Activated T-helper 1 cell treated with anti-CD3 and anti-CD28 coated beads, Interleukin-2, amount 50 U/mL, for 16 hours (primary cell): ENCODE measurements at regions not wholly inside any gene's neighbourhood (a gene's known extent, or its start where the extent isn't known, plus 50 kb on each side); places are given as distances from the start of the nearest gene placed in this dataset.
"Not testable (repeated sequence)": the region's sequence is repeated elsewhere in the genome, so short reads cannot be mapped to it uniquely, and the experiment has no call there.

ENCODE experiments used
- DNase-seq, 2 donors: peaks; one replicate each; pipeline ENCODE4 v3.0.0-alpha.2; 2020; ENCODE audit warnings: low read depth in 1 of 2, low spot score in 1 of 2

DNA sequence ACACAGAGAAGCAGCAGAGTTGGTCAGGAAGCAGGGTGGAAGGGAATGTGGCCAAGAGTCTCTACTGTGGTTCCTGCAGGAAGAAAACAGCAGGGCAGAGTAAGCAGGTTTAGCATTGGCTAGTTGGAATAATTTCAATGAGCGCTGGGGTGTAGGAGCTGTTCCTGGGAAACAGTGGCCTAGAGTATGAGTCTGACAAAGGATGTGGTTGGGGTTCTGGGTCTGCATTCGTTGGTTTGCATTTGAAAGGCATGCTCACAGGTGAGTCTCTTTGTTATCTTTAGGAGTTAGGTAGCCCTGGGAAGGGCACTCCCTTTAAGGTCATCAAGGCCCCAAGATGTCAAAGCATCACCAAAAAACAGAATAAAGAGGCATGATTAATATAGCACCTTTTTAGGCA lies 911.6 kb upstream of the SLC35B3 start:
- no peak for DNase-seq

- DNase-seq: no peak
Measured at GRCh38 chr6:9335431-9335830, 900.1 kb upstream of the SLC35B3 start.

DNA sequence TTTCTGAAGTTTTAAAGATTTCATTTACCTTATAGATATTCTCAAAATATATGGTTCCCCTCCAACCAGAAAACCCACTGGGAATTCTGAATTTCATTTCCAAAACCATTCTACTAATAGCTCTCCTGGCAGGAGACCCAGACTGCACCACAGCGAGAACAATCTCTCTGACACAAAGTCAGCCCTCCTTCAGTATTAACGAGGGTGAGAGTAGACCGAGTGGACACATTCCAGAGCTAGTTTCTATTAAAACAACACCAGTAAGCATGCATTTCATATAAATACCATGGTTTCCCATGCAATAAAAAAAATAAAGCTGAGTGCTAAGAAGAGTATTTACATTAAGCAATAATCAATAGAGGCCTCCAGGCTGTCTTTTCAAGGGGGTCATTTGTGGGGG lies 899.6 kb upstream of the SLC35B3 start:
- DNase-seq: no peak

DNA sequence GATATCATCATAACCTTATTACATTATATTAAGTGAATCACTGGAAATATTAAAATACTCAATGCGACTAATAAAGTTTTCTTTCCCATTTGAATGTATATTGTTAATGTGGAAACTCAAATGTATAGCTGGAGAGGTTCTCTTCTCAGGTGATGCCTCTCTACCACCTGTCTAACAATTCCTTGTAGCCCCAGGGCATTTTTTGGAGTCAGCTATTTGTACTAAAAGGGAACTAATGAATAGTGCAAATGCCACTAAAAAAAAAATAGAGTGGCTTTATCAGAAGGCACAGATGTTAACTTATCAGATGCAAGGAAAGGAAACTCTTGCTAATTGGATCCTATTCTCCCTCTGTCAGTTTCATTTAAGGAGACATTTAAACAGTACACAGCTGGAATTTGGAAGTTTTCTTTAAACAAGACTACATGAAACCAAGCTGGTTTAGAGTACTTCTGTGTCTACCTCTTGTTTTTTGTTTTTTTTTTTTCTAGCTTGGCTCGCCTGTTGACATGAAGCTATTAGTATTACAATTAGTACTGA lies 897.0 kb upstream of the SLC35B3 start:
- DNase-seq: no peak

DNA sequence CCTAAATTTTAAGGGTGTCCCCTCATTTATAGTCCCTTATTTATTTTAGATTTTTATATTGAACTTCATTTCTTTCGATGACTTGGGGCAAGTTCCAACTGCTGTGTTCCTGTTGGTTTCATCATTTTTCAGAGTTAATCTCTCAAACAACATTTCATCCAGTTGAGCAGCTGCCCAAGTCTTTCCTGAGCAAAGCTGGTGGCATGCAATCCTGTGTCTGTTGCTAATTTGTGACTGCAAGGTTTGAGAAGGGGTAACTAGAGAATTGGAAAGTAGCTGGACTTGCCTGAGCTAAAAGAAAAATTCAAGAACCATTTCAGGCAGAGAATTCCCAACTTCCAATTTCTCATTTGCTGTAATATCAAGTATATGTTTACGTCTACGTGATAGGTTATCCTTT lies 881.5 kb upstream of the SLC35B3 start:
- no peak for DNase-seq

DNA sequence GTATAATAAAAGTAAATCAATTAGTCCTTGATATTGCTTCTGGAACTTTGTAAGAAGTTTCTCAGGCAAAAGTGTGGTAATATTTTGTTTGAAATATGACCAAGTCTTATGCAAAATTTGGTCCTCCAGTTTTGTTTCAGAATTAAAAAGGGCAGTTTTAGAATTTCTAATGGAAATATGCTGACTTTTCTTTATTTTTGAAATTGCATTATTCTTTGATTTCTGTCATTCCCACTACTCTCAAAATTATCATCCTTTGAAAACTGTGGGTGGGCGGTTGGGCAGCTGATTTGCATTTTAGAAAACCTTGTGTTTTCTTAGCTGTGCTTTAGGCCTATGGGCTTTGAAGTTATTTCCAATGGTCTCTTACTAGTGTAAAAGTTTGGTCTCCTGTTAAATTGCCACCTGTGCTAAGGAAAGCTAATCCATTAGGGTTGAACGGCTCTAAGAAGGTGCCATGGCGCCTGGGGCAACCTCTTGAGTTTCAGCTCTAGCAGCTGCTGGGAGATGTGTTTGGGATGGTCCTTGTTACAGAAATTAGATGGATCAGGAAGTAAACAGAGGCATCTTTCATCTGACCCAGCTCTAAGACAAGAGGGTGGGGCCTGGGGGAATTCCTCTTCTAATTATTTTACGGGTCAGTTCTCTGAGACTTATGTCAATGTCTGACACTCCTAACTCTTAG lies 880.8 kb upstream of the SLC35B3 start:
- DNase-seq: no peak

DNA sequence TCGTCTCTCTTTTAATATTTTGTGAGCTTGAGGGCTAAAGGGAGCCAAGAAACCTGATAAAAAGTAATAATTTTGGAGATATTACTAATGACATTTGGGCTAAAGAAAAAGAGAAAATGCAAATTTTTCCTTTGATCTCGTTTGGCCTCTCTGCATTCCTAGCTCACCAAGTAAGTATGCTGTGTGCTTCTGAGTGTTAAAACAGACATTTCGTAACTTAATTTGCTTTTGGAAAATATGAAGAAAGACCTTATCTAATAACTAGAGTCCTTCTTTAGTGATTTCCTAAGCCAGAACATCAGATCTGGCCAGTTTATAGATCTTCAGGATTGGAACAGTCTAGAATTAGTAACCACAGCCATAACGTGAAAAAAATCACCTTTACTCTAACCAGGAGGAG lies 872.9 kb upstream of the SLC35B3 start:
- DNase-seq: no peak

- no peak for DNase-seq
Measured at GRCh38 chr6:9307786-9308185, 872.4 kb upstream of the SLC35B3 start.

GRCh38 chr6:9307187-9307586 lies 871.8 kb upstream of the SLC35B3 start:
- DNase-seq: no peak

DNA sequence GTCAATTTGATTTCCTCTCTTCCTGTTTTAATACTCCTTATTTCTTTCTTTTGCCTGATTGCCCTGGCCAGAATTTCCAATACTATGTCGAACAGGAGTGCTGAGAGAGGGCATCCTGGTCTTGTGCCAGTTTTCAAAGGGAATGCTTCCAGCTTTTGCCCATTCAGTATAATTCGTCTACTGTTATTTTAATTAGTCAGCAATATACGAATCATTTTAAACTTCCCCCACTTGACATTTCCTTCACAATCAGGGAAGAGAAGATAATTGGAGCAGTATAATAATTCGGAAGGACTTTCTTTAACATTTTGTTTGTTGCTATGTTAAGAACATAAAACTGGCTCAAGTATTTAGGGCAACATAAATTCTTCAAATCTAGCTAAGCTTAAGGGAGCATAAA lies 860.3 kb upstream of the SLC35B3 start:
- no peak for DNase-seq

GRCh38 chr6:9292975-9293374 lies 857.6 kb upstream of the SLC35B3 start:
- no peak for DNase-seq

- DNase-seq: not testable (repeated sequence)
Measured at GRCh38 chr6:9290342-9290741, 855.0 kb upstream of the SLC35B3 start.

DNA sequence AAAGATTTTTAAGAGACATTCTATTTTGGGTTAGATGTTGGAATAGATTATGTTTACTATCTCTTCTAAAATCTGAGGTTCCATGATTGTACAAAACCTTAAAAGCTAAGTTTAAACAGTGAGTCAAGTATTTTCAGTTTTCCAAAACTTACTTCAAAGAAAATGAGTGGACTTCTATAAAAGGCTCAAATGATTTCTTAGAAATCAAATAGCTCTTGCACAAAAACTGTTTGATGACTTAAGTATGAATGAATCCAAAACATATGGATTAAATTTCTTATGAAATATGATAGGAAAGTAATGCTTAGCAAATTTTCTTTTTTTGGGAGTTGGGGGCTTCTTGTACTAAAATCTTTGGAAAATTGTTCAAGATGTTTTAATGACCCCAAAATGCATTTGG lies 837.3 kb upstream of the SLC35B3 start:
- DNase-seq: no peak

DNA sequence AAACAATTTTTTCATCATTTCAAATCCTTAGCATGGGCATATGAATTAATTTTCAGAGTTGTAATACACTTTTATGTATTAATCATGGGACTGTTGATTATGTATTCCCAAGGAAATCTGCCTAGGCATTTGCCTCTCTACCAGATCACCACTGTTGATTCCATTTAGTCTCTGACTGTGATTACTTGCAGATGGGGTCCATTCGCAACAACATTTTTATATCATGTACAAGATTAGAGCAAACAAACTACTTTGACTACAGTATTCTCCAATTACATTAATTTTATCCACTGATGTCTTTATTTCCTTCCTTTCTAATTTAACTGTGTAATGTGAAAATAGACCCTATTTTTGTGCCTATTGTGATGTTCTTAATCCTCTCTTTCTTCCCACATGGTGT lies 831.4 kb upstream of the SLC35B3 start:
- DNase-seq: no peak

GRCh38 chr6:9257215-9257614 lies 821.9 kb upstream of the SLC35B3 start:
- DNase-seq: no peak

GRCh38 chr6:9254251-9254650 lies 818.9 kb upstream of the SLC35B3 start:
- DNase-seq: no peak

DNA sequence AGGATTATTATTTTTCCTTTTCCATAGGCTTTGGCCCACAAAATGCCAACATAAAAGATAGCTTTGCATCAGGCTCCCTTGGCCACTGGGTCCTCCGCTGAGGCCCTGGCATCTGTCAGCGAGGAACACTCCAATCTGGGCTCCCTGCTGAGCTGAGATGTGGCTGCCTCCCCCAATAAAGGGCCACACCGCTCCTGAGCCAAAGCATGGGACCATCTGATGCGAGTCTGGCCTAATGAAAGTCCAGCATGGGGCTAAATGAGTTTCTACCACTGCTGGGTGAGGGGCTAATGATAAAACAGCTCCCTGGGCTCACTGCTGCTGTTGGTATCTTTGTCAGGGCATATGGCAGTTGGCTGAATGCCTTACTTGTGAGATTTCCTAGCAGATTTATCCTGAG lies 817.5 kb upstream of the SLC35B3 start:
- DNase-seq: no peak

DNA sequence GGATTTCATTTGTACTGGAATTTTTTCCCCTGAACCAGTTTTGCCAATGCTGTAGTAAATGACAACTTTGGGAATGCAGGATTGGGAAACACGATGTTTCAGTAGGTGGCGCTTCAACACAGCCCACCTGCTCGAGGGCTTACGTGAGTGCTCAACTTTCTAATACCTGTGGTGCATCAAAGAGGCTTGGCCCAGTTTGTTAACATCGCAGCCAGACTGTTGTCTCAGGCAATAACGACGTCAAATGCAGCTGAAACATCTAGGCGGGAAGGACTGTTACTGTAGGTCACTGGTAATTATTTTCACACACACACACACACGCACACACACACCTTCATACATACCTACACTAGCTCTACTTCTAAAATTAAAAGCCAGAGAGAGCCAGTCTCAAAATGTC lies 815.5 kb upstream of the SLC35B3 start:
- DNase-seq: no peak

GRCh38 chr6:9248133-9248532 lies 812.8 kb upstream of the SLC35B3 start:
- no peak for DNase-seq

DNA sequence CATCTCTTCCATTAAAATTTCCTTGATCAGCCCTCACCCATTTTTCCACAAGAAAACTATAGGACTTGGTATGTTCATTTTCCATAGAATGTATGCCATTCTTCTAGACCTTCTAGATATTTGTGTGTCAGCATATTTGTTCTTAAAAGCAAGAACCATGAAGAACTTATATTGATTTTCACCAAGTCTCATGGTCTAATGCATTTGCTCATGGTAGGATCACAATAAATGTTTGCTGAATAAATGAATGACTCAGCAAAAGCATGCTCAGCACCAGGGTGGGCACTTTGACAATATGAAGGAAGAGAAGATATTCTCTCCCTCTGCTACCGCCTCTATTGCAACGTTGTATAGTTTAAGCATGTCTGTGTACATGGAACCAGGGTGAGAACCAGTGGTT lies 805.5 kb upstream of the SLC35B3 start:
- DNase-seq: no peak

GRCh38 chr6:9236443-9236842 lies 801.1 kb upstream of the SLC35B3 start:
- DNase-seq: no peak

GRCh38 chr6:9233686-9234085 lies 798.3 kb upstream of the SLC35B3 start:
- DNase-seq: no peak

DNA sequence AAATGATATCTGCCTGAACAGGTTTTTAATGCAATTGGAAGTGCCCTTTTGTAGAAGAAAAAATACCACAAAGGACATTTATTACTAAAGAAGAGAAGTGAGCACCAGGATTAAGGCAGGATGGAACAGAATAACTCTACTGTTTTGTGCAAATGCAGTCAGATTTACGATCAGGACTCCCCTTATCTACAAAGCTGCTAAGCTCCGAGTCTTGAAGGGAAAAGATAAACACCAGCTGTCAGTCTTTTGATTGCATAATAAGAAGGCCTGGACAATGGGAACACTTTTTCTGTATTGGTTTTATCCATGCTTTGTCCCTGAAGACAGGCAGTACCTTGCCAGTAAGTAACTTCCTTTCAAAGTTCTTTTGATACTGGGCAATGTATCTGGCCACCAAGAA lies 797.9 kb upstream of the SLC35B3 start:
- DNase-seq: no peak
